ENCODE measurements at regions not wholly inside any gene's neighbourhood (a gene's known extent, or its start where the extent isn't known, plus 50 kb on each side); places are given as distances from the start of the nearest gene placed in this dataset.

DNA sequence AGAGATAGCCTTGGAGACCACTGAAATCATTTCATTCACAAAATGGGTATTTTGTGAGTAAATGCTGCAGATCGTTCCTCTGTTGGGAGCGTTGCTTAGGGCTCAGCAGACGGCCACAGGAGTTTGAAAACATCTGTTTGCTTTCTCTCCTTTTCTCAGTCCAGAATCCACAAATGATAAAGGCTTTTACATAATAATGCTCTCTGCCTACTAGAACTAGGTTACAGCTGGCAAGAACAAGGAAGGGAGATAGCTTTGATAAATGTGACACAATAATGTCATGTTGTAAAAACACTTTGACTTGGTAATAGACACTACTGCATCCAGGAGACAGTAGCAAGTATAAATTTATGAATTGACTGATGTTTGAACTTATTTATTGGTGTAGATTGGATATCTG is 1072.4 kb upstream of the CDH6 start:
- no peak for DNase-seq

GRCh38 chr5:30117135-30117534 is 1076.4 kb upstream of the CDH6 start:
- no peak for DNase-seq

GRCh38 chr5:30113542-30113941 is 1079.9 kb upstream of the CDH6 start:
- no peak for DNase-seq

- DNase-seq = no peak
Observed at GRCh38 chr5:30112867-30113266, 1080.6 kb upstream of the CDH6 start.

- no peak for DNase-seq
Observed at GRCh38 chr5:30108051-30108450, 1085.4 kb upstream of the CDH6 start.

GRCh38 chr5:30106596-30106995 is 1086.9 kb upstream of the CDH6 start:
- no peak for DNase-seq

DNA sequence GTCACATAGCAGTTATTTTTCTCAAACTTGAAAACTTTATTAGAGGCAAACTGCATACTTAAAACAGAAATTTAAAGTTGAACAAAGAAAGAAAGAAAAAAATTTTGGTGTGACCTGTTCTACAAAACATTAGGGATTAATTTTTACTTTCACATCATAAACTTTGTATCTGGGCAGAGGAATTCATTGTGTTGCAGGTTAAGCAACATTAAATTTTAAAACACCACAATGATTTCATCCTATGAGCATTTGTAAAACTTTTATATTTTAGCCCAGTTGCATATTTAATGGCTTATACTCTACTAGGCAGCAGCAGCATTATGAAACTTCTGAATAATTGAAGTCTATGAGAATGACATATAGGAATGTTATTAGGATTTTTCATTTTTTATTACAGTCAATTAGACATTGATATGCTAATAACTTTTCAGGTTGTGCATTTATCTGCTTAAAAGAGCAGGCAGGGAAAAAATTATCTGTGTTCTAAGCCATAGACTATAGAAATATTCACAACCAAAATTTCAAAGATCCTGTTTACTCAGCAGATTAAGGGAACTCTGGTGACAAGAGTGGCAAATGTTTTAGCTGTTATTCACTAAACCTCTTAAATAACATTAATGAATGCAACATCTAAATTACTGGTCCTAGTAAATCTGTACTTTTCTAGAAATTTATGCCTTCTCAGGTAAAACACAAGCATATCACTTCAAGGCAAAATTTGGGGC is 1088.5 kb upstream of the CDH6 start:
- no peak for DNase-seq

GRCh38 chr5:30103452-30104202 is 1089.9 kb upstream of the CDH6 start:
- no peak for DNase-seq

GRCh38 chr5:30103052-30103451 is 1090.4 kb upstream of the CDH6 start:
- DNase-seq = no peak

DNA sequence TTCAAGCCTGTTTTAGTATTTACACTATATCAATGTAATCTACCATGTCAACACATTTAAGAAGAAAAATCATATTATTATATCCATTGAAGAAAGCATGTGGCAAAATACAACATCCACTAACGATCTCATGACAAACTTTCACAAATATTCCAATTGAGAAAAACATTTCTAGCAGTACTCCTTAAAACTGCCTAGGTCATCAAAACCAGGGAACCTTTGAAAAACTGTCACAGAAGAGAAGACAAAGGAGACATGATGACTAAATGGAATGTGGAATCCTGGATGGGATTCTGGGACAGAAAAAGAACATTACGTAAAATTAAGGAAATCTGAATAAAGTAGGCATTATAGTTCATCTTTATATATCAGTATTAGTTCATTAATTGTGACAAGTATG is 1091.3 kb upstream of the CDH6 start:
- no peak for DNase-seq

- no peak for DNase-seq
Observed at GRCh38 chr5:30100929-30101328, 1092.6 kb upstream of the CDH6 start.

- DNase-seq = no peak
Observed at GRCh38 chr5:30100148-30100713, 1093.3 kb upstream of the CDH6 start.

GRCh38 chr5:30099634-30100033 is 1093.9 kb upstream of the CDH6 start:
- no peak for DNase-seq

DNA sequence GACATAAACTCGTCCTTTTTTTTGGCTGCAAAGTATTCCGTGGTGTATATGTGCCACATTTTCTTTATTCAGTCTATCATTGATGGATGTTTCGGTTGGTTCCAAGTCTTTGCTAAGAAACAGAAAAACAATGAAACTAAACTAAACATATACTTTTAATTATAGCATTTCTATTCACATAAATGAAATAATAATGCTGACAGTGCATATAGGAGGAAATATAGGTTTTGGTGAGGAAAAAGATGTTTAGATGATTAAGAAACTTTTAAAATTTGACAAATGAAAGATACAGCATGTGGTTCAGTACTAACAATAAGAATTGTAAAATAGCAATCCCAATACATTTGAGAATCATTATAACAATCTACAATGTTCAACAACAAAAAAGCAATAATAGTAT is 1094.5 kb upstream of the CDH6 start:
- no peak for DNase-seq

- no peak for DNase-seq
Observed at GRCh38 chr5:30092548-30092947, 1100.9 kb upstream of the CDH6 start.

DNA sequence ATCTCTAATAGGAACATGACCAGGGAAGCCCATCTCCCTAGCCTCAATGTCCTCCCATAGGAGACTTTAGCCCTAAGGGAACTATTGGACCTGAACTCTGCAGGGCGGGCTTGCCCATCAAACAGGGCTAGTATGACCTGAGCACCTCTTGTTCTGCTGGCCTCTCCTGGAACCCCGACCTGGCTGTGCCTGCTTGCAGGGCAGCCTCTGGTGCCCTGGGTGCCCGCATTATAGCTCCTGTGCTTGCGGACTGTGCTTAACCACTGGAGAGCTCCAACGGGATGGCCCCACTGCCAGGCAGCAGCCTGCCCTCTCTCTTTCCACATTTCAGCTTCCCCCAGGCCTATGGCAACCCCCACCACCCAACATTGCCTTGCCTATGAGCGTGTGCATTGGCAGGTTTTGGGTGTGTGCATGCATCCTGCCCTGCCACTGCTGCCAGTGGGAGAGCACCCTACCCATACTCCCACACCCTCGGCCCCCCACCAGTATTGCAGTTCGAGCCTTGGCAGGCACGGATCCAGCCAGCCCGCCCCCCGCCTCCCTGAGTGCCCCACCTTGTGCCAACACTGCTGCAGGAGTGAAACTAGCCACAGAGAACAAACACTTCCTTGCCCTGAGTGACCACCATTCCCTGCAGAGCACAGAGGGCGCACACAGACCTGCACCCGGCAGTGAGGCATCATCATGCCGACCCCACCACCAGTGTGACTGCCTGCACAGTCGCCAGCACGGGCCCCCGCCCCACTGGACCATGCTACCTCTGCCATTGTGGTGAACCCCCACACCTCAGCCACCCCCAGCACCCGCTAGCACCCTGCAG is 1123.8 kb upstream of the CDH6 start:
- no peak for DNase-seq

DNA sequence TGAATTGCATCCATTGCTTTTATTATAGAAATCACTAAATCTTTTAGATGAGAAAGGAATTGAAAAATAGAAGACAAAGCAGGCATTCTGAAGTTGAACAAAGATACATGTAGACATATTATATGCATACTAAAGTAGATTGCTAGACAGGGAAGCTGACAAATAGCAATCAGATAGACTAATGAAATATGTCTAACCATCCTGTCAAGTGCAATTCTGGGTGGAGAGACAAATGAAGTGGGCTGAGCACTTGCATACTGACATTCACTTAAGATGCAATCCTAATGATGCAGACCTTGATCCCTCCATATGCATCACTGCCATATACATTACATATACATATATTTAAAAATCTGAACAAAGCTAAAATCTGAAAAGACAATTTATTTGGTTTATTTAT is 1130.0 kb upstream of the CDH6 start:
- DNase-seq = no peak

DNA sequence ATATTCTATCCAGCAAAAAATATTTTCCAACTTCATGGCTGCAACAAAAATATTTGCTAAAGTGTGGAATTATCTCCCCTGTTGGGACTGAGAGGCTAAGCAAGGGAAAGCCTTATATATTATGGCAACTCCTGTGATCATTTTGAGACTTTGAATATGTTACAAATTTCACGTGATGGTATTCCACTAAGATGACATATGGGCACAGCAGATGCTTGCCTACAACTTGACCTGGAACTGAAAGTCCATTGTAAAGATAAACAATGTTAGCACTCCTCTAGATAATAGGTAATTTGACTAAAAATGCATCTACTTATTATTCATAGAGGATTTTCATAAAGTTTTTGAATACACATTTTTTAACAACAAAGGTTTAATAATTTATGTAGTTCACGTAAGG is 1141.5 kb upstream of the CDH6 start:
- no peak for DNase-seq

GRCh38 chr5:30050056-30050815 is 1143.2 kb upstream of the CDH6 start:
- DNase-seq = no peak

DNA sequence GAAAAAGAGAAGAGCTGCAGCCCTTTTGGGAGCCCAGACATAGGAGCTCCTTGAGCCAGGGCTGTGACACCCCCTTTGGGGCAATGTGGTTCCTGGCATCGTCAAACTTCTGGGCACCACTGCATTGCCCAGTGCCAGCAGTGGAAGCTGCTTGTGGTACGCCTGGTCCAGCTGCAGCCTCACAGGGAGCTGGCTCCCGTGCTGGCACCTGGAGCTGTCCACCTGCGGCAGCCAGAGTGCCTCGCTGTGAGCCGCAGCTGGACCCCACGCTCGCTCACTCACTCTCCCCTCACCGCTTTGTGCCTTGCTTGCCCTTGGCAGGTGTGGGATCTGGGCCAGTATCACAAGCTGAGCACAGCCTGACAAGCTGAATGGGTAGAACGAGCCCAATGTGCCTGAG is 1150.8 kb upstream of the CDH6 start:
- DNase-seq = no peak

GRCh38 chr5:30041831-30042385 is 1151.6 kb upstream of the CDH6 start:
- DNase-seq = no peak

GRCh38 chr5:30041291-30041690 is 1152.2 kb upstream of the CDH6 start:
- peak in 1 of 2 experiments; percentile 32 for DNase-seq
